Activated CD8-positive, alpha-beta T cell treated with anti-CD3 and anti-CD28 coated beads for 36 hours (primary cell): ENCODE measurements at regions not wholly inside any gene's neighbourhood (a gene's known extent, or its start where the extent isn't known, plus 50 kb on each side); places are given as distances from the start of the nearest gene placed in this dataset.

Source experiments
- ATAC-seq: fragments of 200-7000 bp; cut with Tn5 transposase; one replicate; pipeline ENCODE4 v1.10.0; 2021; ENCODE audit warnings: mild to moderate bottlenecking, moderate library complexity
- CTCF ChIA-PET: fragments of 350-600 bp; sonication (Branson Sonifier 250); formaldehyde crosslinking; loops from one replicate; lab custom pipeline; 2021; ENCODE audit warnings: antibody characterized with exemption; lab: Charles Lee
- POLR2A ChIA-PET: fragments of 350-600 bp; sonication (Branson Sonifier 250); formaldehyde crosslinking; loops from one replicate; lab custom pipeline; 2021; ENCODE audit warnings: antibody characterized with exemption; lab: Charles Lee
- DNase-seq: peaks from one replicate; pipeline ENCODE4 v3.0.0-alpha.2; 2020
- H3K27ac Mint-ChIP-seq: one replicate; pipeline ENCODE4 v1.8.0; 2021; ENCODE audit warnings: mild to moderate bottlenecking, mixed read lengths
- H3K27me3 Mint-ChIP-seq: one replicate; pipeline ENCODE4 v1.8.0; 2021; ENCODE audit warnings: mixed read lengths
- H3K36me3 Mint-ChIP-seq: one replicate; pipeline ENCODE4 v1.8.0; 2021; ENCODE audit warnings: low read depth, mixed read lengths
- H3K4me1 Mint-ChIP-seq: one replicate; pipeline ENCODE4 v1.8.0; 2021; ENCODE audit warnings: low read depth, mixed read lengths
- H3K4me3 Mint-ChIP-seq: one replicate; pipeline ENCODE4 v1.8.0; 2021; ENCODE audit warnings: mild to moderate bottlenecking, moderate library complexity, mixed read lengths
- H3K9me3 Mint-ChIP-seq: one replicate; pipeline ENCODE4 v1.8.0; 2021; ENCODE audit warnings: mixed read lengths
- intact Hi-C: fragments of 100-400 bp; cut with micrococcal nuclease; formaldehyde crosslinking; loops from one replicate; pipeline ENCODE4 v1.10.0; 2022
- TF ChIP-seq, protein P1 (sequence below): fragments of 200-600 bp; IDR thresholded peaks from one replicate; pipeline ENCODE4 v1.8.0; 2022; ENCODE audit warnings: antibody characterized with exemption, mild to moderate bottlenecking

DNA sequence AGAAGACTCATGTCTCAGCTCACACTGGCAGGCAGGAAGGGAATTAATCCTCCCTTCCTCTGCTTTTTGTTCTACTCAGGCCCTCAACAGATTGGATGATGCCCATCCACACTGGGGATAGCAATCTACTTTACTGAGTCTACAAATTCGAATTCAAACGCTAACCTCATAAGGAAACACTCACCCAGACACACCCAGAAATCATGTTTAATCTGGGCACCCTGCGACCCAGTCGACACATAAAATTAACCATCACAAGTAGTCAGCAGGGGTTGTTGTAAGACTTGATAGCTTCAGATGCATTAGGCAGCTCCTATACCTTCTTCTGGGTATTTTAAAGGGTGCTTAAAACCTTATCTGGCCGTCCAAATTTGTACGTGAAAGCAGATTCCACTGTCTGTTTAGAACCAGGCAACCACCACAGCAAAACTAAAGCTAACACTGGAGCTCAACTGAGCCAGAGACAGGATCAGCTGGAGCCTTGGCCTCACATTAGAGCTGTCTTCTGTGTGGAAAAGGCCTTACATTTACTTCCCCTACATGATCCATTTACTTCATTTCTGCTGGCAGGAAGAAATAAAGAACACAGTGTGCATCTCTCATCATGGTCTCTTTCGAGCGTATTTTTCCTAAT, 407.3 kb upstream of the PPP2R3A start:
- Mint-ChIP-seq H3K36me3 (no peaks in the 10 kb centered on the region), H3K27ac (no peak overlapping the region), H3K27me3 (no peaks in the 10 kb centered on the region), H3K4me1 (no peaks in the 10 kb centered on the region), H3K9me3 (no peaks in the 10 kb centered on the region), H3K4me3 (no peak overlapping the region)
- TF ChIP-seq, protein P1, sequence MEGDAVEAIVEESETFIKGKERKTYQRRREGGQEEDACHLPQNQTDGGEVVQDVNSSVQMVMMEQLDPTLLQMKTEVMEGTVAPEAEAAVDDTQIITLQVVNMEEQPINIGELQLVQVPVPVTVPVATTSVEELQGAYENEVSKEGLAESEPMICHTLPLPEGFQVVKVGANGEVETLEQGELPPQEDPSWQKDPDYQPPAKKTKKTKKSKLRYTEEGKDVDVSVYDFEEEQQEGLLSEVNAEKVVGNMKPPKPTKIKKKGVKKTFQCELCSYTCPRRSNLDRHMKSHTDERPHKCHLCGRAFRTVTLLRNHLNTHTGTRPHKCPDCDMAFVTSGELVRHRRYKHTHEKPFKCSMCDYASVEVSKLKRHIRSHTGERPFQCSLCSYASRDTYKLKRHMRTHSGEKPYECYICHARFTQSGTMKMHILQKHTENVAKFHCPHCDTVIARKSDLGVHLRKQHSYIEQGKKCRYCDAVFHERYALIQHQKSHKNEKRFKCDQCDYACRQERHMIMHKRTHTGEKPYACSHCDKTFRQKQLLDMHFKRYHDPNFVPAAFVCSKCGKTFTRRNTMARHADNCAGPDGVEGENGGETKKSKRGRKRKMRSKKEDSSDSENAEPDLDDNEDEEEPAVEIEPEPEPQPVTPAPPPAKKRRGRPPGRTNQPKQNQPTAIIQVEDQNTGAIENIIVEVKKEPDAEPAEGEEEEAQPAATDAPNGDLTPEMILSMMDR: no peak
- intact Hi-C loops: no loop called here
- POLR2A ChIA-PET: no interaction called here
- DNase-seq (no peak), ATAC-seq (no peak)
- CTCF ChIA-PET: no interaction called here

DNA sequence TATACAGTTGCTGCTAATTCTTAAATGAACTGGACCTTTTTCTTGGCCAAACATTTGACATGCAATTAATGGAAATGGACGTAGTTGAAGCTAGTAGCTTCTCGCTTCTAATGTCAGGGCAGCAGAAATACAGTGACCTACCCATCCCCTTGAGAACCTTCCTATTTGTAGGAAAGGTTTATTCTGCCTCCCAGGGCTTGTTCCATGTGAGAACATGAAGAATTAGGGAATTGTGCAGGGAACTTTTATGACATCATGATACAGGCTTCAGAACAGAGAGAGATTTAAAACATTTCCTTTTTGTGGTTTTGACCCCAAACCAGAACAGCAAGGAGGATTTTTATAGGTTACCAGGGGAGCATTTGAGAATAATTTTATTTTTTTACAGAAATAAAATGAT, 406.6 kb upstream of the PPP2R3A start:
- intact Hi-C loops: no loop called here
- TF ChIP-seq, protein P1: no peak
- H3K4me1 Mint-ChIP-seq: no peaks in the 10 kb centered on the region
- H3K4me3 Mint-ChIP-seq: no peak overlapping the region
- ATAC-seq (no peak), DNase-seq (no peak)
- no peak overlapping the region for H3K27ac Mint-ChIP-seq
- H3K36me3 Mint-ChIP-seq: no peaks in the 10 kb centered on the region
- H3K9me3 Mint-ChIP-seq: no peaks in the 10 kb centered on the region
- CTCF ChIA-PET: no interaction called here
- no peaks in the 10 kb centered on the region for H3K27me3 Mint-ChIP-seq
- POLR2A ChIA-PET: no interaction called here

DNA sequence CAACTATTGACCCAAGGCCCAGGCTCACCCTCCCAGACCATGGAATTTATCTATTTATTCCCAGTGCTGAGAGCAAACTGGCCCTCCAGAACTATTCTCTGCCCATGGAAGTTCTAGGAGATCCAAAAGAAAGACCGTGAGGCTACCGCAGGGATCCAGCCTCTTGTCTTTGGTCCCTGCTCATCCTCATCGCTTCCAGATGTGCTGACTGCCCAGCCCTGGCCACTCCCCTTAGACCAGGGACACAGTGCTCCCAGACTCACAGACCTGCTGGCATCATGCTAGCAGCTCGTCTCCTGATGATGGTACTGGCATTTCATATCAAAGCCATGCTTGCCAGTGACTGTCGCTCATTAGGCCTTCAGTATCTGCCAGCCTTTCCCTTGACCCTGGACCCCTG, 405.7 kb upstream of the PPP2R3A start:
- CTCF ChIA-PET: no interaction called here
- POLR2A ChIA-PET: no interaction called here
- DNase-seq (no peak), ATAC-seq (no peak)
- no peaks in the 10 kb centered on the region for H3K9me3 Mint-ChIP-seq
- H3K27ac Mint-ChIP-seq: no peak overlapping the region
- H3K4me3 Mint-ChIP-seq: no peak overlapping the region
- H3K27me3 Mint-ChIP-seq: no peaks in the 10 kb centered on the region
- TF ChIP-seq, protein P1: no peak
- H3K4me1 Mint-ChIP-seq: no peaks in the 10 kb centered on the region
- H3K36me3 Mint-ChIP-seq: no peaks in the 10 kb centered on the region
- intact Hi-C loops: no loop called here

DNA sequence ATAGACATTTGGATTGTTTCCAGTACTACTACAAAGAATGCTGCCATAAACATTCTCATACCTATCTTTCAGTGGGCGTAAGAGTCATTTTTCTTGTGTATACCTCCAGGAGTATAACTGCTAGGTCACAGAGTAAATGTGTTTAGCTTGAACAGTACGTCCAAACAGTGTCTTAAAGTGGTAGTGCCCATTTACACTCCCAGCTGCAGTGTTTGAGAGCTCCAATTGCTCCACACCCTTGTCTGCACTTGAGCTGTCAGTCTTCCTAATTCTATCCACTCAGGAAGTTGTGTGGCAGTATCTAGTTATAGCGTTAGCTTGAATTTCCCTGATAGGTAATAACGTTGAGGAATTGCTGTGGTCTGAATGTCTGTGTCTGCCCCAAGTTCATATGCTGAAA, 404.7 kb upstream of the PPP2R3A start:
- CTCF ChIA-PET: no interaction called here
- intact Hi-C loops: no loop called here
- Mint-ChIP-seq H3K36me3 (no peaks in the 10 kb centered on the region), H3K27me3 (no peaks in the 10 kb centered on the region), H3K4me1 (no peaks in the 10 kb centered on the region), H3K9me3 (no peaks in the 10 kb centered on the region), H3K27ac (no peak overlapping the region), H3K4me3 (no peak overlapping the region)
- POLR2A ChIA-PET: no interaction called here
- no peak for DNase-seq
- no peak for ATAC-seq
- TF ChIP-seq, protein P1: no peak

DNA sequence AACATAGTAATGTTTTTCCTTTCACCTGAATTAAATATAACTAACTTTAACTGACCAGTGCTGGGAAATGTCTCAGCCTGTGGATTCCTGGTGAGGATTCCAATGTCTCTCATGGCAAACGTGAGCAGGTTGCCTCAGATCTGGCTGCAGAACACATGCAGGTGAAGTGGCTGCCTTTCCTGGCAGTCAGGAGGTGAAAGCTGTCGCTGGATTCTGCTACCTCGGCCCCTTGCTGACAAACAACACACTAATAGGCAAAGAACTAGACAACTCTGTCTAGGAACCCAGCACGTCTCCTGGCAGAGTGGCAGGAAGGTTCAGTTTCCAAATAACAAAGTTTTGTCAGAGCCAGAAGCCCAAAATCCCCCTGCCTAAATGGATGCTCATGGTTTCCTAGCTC, 400.8 kb upstream of the PPP2R3A start:
- H3K4me1 Mint-ChIP-seq: no peaks in the 10 kb centered on the region

More for the DNA sequence above, 400.8 kb upstream of the PPP2R3A start:
- TF ChIP-seq, protein P1: no peak
- no peak for ATAC-seq
- no peaks in the 10 kb centered on the region for H3K36me3 Mint-ChIP-seq
- H3K27ac Mint-ChIP-seq: no peak overlapping the region
- H3K27me3 Mint-ChIP-seq: no peaks in the 10 kb centered on the region
- H3K4me3 Mint-ChIP-seq: no peak overlapping the region
- ChIA-PET POLR2A (no interaction called here), CTCF (no interaction called here)
- DNase-seq: no peak
- H3K9me3 Mint-ChIP-seq: no peaks in the 10 kb centered on the region
- intact Hi-C loops: no loop called here
